Suprapubic skin (tissue), 4 donors: ENCODE measurements at regions not wholly inside any gene's neighbourhood (a gene's known extent, or its start where the extent isn't known, plus 50 kb on each side); places are given as distances from the start of the nearest gene placed in this dataset.

Experiments used
- CTCF ChIP-seq, 2 donors: fragments of 200-600 bp in 1 of 2; fragments of 450-650 bp in 1 of 2; sonication (generic) in 1 of 2; IDR thresholded peaks; one replicate each; pipeline ENCODE4 v1.5.1; 2016 to 2019; ENCODE audit warnings: antibody characterized with exemption in 2 of 2, mild to moderate bottlenecking in 1 of 2, moderate library complexity in 1 of 2
- POLR2A ChIP-seq, 2 donors: fragments of 450-650 bp; IDR thresholded peaks; one replicate each; pipeline ENCODE4 v1.6.1; 2017; ENCODE audit warnings: antibody characterized with exemption in 2 of 2, mild to moderate bottlenecking in 2 of 2, moderate library complexity in 2 of 2
- POLR2AphosphoS5 ChIP-seq, 3 donors: sonication (generic); formaldehyde crosslinking; IDR thresholded peaks; one replicate each; pipeline ENCODE4 v1.6.1; 2017; ENCODE audit warnings: antibody characterized with exemption in 3 of 3

DNA sequence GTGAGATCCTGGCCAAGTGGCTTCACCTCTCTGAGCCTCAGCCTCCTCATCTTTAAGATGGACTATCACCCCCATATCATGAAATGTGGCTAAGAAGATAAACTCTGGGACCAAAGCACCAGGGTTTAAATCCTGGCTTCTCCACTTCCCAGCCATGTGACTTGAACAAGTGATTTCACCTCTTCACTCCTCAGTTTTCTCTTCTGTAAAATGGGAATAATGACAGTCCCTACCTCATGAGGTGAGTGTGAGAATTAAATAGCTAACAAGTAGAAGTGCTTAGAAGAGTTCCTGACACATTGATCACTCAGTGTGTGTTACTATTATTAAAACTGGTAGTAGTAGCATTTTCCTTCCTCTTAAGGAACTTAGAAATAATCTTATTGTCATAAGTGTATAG lies 516.9 kb upstream of the SULF2 start:
- TF ChIP-seq POLR2AphosphoS5 (IDR thresholded peaks at IDR 0.05) (no peak), CTCF (IDR thresholded peaks at IDR 0.05) (no peak), POLR2A (IDR thresholded peaks at IDR 0.05) (no peak)
